Mammary epithelial cell (primary cell): ENCODE measurements at regions not wholly inside any gene's neighbourhood (a gene's known extent, or its start where the extent isn't known, plus 50 kb on each side); places are given as distances from the start of the nearest gene placed in this dataset.

Experiments used
- EZH2 ChIP-seq: IDR thresholded peaks from 2 replicates; pipeline ENCODE4 v1.6.1; 2012; ENCODE audit warnings: low read length, inconsistent platforms, borderline replicate concordance
- TF ChIP-seq, protein P1 (sequence below), 2 donors: IDR thresholded peaks in 1 of 2; conservative IDR thresholded peaks in 1 of 2; 2 replicates each; pipeline ENCODE4 v1.5.1; 2011 to 2012; ENCODE audit warnings: inconsistent platforms in 2 of 2, low read length in 2 of 2, mild to moderate bottlenecking in 2 of 2, control low read depth in 1 of 2, low read depth in 1 of 2; ENCODE audit not compliant: insufficient read depth in 1 of 2; ENCODE audit errors: extremely low read depth in 1 of 2

DNA sequence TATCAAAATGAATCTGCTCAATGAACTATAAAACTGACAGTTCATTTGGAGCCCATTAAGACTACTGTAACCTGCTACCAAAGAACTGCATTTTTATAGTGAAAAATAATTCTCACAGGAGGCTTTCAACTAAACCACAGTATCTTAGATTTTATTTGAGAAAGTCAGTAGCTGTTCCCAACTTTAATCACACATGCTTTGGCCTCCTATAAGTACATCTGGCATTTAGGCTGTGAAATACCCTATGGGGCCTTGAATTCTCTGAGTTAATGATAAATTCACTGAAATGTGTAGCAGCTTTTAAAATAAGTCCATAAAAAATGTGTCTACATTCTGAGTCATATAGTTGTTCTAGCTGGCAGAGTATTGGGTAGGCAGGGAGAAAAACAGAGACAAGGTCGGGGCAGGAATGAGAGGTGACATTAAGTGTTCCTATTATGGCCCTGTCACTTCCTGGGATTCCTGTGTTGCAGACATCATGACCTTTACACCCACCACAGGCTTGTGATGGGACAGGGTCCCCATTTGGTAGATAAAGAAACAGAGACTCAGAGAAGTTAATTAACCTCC lies 588.8 kb downstream of the REEP3 start:
- no peak for TF ChIP-seq EZH2
- TF ChIP-seq, protein P1, sequence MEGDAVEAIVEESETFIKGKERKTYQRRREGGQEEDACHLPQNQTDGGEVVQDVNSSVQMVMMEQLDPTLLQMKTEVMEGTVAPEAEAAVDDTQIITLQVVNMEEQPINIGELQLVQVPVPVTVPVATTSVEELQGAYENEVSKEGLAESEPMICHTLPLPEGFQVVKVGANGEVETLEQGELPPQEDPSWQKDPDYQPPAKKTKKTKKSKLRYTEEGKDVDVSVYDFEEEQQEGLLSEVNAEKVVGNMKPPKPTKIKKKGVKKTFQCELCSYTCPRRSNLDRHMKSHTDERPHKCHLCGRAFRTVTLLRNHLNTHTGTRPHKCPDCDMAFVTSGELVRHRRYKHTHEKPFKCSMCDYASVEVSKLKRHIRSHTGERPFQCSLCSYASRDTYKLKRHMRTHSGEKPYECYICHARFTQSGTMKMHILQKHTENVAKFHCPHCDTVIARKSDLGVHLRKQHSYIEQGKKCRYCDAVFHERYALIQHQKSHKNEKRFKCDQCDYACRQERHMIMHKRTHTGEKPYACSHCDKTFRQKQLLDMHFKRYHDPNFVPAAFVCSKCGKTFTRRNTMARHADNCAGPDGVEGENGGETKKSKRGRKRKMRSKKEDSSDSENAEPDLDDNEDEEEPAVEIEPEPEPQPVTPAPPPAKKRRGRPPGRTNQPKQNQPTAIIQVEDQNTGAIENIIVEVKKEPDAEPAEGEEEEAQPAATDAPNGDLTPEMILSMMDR (conservative IDR thresholded peaks at IDR 0.05 in 1 of 2, IDR thresholded peaks at IDR 0.05 in 1 of 2; ENCODE audit: extremely low read depth in 1 of 2, insufficient read depth in 1 of 2, low read depth in 1 of 2, low read length in 2 of 2): no peak
